T1000 (cell line): ENCODE measurements at regions not wholly inside any gene's neighbourhood (a gene's known extent, or its start where the extent isn't known, plus 50 kb on each side); places are given as distances from the start of the nearest gene placed in this dataset.
"Not testable (repeated sequence)": the region's sequence is repeated elsewhere in the genome, so short reads cannot be mapped to it uniquely, and the experiment has no call there.

ENCODE experiments used
- DNase-seq: peaks from one replicate; lab custom pipeline; 2025; ENCODE audit warnings: mixed read lengths; lab: John Stamatoyannopoulos, UW

DNA sequence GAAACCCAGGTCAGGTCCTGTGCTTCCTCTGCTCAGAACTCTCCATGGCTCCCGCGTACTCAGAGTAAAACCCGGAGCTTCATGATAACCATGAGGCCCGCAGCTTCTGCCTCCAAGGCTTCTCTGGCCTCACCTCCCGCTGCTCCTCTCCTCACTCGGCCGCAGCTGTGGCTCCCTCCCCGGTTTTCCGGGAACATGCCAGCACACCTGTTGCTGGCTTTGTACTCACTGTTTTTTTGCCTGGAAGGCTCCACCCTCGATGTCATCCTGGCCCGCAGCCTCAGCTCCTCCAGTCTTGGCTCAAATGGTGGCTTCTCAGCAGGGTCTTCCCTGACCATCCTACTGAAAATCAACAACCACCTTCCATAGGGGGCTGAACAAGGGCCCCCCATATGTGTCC lies 57.7 kb upstream of the SULF2 start:
- not testable (repeated sequence) for DNase-seq

DNA sequence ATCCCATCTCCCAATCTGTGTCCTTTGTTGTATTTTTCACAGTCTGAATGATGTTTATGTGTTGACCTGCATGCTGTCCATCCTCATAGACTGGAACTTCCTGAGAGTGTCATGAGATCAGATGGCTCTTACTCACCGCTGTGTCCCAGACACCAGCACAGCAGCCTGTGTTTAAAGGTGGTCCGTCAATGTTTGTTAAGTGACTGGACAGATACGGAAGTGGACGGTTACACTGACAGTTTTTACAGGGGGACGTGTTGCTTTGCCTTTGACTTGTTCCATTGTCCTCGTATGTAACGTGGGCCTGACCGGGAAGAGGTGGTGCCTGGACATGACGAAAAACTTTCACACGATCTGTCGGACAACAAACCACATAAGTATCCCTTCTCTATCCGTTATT lies 56.7 kb upstream of the SULF2 start:
- DNase-seq, result not testable (repeated sequence)

DNA sequence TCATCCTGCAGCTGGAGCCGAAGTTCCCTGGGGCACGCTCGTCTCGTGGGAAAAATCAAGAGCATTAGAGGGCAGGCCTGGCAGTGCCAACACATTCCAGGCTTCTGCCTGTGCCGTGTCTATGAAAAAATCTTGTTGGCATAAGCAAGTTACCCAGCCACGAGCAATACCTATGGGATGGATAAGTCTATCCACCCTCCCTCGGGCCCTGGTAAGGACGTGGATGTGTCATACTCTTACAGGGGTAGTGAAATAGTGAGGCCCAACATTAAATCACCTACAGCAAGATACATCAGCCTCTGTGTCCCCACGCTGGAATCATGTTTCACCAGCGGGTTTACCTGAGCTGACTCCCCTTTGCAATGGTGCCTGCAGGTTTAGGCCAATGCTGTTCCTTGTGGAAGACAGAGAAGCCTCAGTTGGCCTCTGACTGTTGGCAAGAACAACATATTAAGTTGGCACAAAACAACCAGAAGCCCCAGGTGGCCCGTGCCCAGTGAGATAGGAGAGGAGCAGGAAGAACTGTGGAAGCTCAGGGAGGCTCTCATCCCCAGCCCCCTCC lies 51.1 kb upstream of the SULF2 start:
- DNase-seq, result not testable (repeated sequence)
